Spleen (tissue), 11 donors: ENCODE measurements at regions not wholly inside any gene's neighbourhood (a gene's known extent, or its start where the extent isn't known, plus 50 kb on each side); places are given as distances from the start of the nearest gene placed in this dataset.
"Not testable (repeated sequence)": the region's sequence is repeated elsewhere in the genome, so short reads cannot be mapped to it uniquely, and the experiment has no call there.

Experiments used
- DNase-seq: peaks from one replicate; pipeline ENCODE4 v3.0.0-alpha.2; 2020
- H3K27ac ChIP-seq, 8 donors: fragments of 200-600 bp; sonication (generic) in 7 of 8; 1 replicate in 4 of 8; 2 replicates in 4 of 8; pipeline versions ENCODE4 v1.5.0 to v1.8.0; 2016 to 2021; ENCODE audit warnings: inconsistent platforms in 4 of 8, mild to moderate bottlenecking in 4 of 8, moderate library complexity in 1 of 8
- H3K27me3 ChIP-seq, 7 donors: fragments of 200-600 bp; sonication (generic) in 6 of 7; replicated peaks in 1 of 7; 1 replicate in 4 of 7; 2 replicates in 3 of 7; pipeline versions ENCODE4 v1.5.0 to v1.8.0; 2016 to 2021; ENCODE audit warnings: inconsistent platforms in 3 of 7, mild to moderate bottlenecking in 1 of 7
- H3K36me3 ChIP-seq, 6 donors: fragments of 200-600 bp; sonication (generic) in 5 of 6; 1 replicate in 4 of 6; 2 replicates in 2 of 6; pipeline versions ENCODE4 v1.5.0 to v1.8.0; 2016 to 2021; ENCODE audit warnings: inconsistent platforms in 2 of 6
- H3K4me1 ChIP-seq, 6 donors: fragments of 200-600 bp; sonication (generic) in 5 of 6; 1 replicate in 3 of 6; 2 replicates in 3 of 6; pipeline versions ENCODE4 v1.5.0 to v1.8.0; 2016 to 2021; ENCODE audit warnings: inconsistent platforms in 3 of 6
- H3K4me3 ChIP-seq, 8 donors: fragments of 200-600 bp; sonication (generic) in 7 of 8; 1 replicate in 4 of 8; 2 replicates in 4 of 8; pipeline versions ENCODE4 v1.5.0 to v1.8.0; 2016 to 2021; ENCODE audit warnings: inconsistent platforms in 4 of 8, mild to moderate bottlenecking in 4 of 8, moderate library complexity in 2 of 8
- H3K9me3 ChIP-seq, 8 donors: fragments of 200-600 bp; sonication (generic) in 7 of 8; 1 replicate in 4 of 8; 2 replicates in 4 of 8; pipeline versions ENCODE4 v1.5.0 to v1.8.0; 2016 to 2021; ENCODE audit warnings: inconsistent platforms in 4 of 8
- POLR2A ChIP-seq, 3 donors: fragments of 450-650 bp; IDR thresholded peaks; one replicate each; pipeline ENCODE4 v1.5.1; 2017; ENCODE audit warnings: antibody characterized with exemption in 3 of 3, mild to moderate bottlenecking in 1 of 3
- POLR2AphosphoS5 ChIP-seq, 3 donors: sonication (generic); formaldehyde crosslinking; IDR thresholded peaks; one replicate each; pipeline ENCODE4 v1.5.1; 2017; ENCODE audit warnings: antibody characterized with exemption in 3 of 3
- WGBS, 5 donors: extraction: QIAGEN DNeasy Blood & Tissue Kit in 3 of 5; methylation state at CpG; one replicate each; pipeline versions ENCODE4 v1.1.5 to v1.1.7; 2013 to 2018; 5-methylcytosine and 5-hydroxymethylcytosine counted together
- intact Hi-C: fragments of 100-400 bp; cut with DNase I; formaldehyde crosslinking; loops from one replicate; pipeline ENCODE4 v1.15.0; 2023; ENCODE audit warnings: low total_unique reads
- TF ChIP-seq, protein P1 (sequence below), 11 experiments: fragments of 200-600 bp in 7 of 11; fragments of 450-650 bp in 4 of 11; sonication (generic) in 4 of 11; IDR thresholded peaks in 8 of 11; conservative IDR thresholded peaks in 3 of 11; 1 replicate in 7 of 11; 2 replicates in 4 of 11; pipeline versions ENCODE4 v1.4.0 to v1.8.0; 2016 to 2021; ENCODE audit warnings: antibody characterized with exemption in 11 of 11, inconsistent platforms in 4 of 11, mild to moderate bottlenecking in 1 of 11
- donor health status: healthy with polysubstance abuse.
- donor health status: DM: no; HTN: no; CAD: no; lungs with moderate emphysema.
- donor health status: DM: no; HTN: no; CAD: no.
- donor health status: Bipolar disorder and iron deficiency.
- donor health status: healthy.
- donor health status: DM: no; HTN: no; CAD: no.
- donor health status: DM: yes; HTN: yes; CAD: no.

DNA sequence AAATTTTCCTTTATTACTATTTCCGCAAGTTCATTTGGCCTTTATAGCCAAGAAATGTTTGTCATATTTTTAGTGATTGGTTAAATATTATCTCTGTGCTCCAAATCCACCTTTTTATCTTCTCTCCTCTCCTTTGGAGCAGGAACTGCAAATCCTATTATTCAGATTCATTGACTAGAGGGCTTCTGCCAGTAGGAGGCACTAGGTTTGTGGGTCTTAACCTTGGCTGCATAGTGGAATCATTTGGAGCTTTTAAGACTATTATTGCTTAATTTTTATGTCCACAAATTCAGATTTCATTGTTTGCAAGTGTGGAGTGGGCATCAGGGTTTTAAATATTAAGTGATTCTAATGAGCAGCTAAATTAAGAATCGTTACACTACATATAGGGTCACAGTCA lies 75.3 kb upstream of the SYT10 start:
- H3K4me1 ChIP-seq, result no peaks in the 10 kb centered on the region
- intact Hi-C loops, result no loop called here
- H3K9me3 ChIP-seq, result no peaks in the 10 kb centered on the region
- H3K36me3 ChIP-seq, result no peaks in the 10 kb centered on the region
- DNase-seq, result no peak
- TF ChIP-seq, protein P1, sequence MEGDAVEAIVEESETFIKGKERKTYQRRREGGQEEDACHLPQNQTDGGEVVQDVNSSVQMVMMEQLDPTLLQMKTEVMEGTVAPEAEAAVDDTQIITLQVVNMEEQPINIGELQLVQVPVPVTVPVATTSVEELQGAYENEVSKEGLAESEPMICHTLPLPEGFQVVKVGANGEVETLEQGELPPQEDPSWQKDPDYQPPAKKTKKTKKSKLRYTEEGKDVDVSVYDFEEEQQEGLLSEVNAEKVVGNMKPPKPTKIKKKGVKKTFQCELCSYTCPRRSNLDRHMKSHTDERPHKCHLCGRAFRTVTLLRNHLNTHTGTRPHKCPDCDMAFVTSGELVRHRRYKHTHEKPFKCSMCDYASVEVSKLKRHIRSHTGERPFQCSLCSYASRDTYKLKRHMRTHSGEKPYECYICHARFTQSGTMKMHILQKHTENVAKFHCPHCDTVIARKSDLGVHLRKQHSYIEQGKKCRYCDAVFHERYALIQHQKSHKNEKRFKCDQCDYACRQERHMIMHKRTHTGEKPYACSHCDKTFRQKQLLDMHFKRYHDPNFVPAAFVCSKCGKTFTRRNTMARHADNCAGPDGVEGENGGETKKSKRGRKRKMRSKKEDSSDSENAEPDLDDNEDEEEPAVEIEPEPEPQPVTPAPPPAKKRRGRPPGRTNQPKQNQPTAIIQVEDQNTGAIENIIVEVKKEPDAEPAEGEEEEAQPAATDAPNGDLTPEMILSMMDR (IDR thresholded peaks at IDR 0.05 in 8 of 11, conservative IDR thresholded peaks at IDR 0.05 in 3 of 11), result no peak
- no peak for TF ChIP-seq POLR2A (IDR thresholded peaks at IDR 0.05)
- TF ChIP-seq POLR2AphosphoS5 (IDR thresholded peaks at IDR 0.05), result no peak
- 90 to 97% (median 93%) methylated on average over 2 of the region's 2 CpGs for WGBS, 5 donors
- H3K4me3 ChIP-seq, result no peak overlapping the region
- H3K27ac ChIP-seq, result no peak overlapping the region
- H3K27me3 ChIP-seq, result no peaks in the 10 kb centered on the region

DNA sequence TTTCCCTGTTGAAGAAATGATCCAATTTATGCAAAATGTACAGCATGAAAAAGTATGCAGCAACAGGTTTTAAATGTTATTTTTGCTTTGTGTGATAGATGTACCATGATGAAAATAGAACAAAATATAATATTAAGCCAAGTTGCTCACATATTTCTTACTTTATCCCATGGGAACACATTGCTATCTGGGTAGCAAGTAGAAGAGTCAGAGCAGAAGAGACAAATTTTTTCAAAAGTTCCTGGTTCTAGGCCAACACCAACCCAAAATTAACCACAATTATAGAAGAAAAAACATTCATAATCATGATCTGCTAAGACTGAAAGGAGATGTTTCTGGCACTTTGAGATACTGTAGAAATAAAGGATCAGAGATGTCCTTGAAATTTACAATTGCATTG lies 79.9 kb upstream of the SYT10 start:
- intact Hi-C loops, result no loop called here
- no peak overlapping the region for H3K4me3 ChIP-seq
- H3K36me3 ChIP-seq, result no peaks in the 10 kb centered on the region
- peaks cover 0 to 9% (median 0%) of the 10 kb centered on the region in 8 donors for H3K9me3 ChIP-seq
- H3K4me1 ChIP-seq, result no peaks in the 10 kb centered on the region
- no peak for DNase-seq
- no peak for TF ChIP-seq POLR2AphosphoS5 (IDR thresholded peaks at IDR 0.05)
- no peak for TF ChIP-seq POLR2A (IDR thresholded peaks at IDR 0.05)
- TF ChIP-seq, protein P1 (IDR thresholded peaks at IDR 0.05 in 8 of 11, conservative IDR thresholded peaks at IDR 0.05 in 3 of 11), result no peak
- no peaks in the 10 kb centered on the region for H3K27me3 ChIP-seq
- no peak overlapping the region for H3K27ac ChIP-seq

DNA sequence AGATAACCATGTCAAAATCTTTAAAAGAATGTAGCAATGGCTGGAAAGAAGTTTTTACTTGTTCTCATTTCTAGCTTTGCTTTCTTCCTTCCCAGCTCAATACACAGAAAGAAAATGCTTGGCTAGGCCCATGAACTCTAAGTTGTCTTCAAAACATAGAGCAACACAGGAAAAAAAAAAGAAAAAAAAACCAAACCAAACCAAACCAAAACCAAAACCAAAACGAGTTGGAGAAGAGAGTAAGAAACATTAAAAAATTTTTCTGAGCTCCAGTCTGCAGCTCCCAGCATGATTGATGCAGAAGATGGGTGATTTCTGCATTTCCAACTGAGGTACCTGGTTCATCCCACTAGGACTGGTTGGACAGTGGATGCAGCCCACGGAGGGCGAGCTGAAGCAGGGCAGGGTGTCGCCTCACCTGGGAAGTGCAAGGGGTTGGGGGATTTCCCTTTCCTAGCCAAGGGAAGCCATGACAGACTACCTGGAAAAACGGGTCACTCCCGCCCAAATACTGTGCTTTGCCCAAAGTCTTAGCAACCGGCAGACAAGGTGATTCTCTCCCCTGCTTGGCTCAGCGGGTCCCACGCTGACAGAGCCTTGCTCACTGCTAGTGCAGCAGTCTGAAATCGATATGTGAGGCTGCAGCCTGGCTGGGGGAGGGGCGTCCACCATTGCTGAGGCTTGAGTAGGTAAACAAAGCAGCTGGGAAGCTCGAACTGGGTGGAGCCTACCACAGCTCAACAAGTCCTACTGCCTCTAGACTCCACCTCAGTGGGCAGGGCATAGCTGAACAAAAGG lies 81.1 kb upstream of the SYT10 start:
- H3K36me3 ChIP-seq, DNase-seq, H3K4me3 ChIP-seq, H3K27ac ChIP-seq, H3K27me3 ChIP-seq, H3K4me1 ChIP-seq, intact Hi-C loops: not testable (repeated sequence)
- 69 to 82% (median 71%) methylated on average over 6 to 12 of the region's 12 CpGs for WGBS, 5 donors
- H3K9me3 ChIP-seq, result peaks cover 0 to 18% (median 8%) of the 10 kb centered on the region in 8 donors

DNA sequence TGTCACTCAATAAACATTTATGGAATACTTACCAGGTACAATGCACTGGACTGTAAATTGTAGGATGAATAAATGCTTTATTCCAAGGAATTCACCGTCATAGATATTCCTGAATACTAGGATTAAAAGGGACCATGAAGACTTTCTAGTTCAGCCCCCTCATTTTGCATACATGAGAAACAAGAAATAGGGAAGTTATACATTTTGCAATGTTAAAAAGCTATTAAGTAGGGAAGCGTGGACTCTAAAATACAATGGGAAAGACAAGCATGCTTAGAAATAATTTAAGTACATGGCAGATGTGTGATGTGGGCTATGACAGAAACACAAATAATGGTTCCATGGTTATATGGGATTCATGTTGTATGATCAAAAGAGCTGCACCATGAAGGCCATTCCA lies 89.4 kb upstream of the SYT10 start:
- 69 to 75% (median 73%) methylated on average over 2 of the region's 2 CpGs for WGBS, 5 donors
- Histone ChIP-seq H3K36me3 (no peaks in the 10 kb centered on the region), H3K9me3 (peaks cover 0 to 12% (median 10%) of the 10 kb centered on the region in 8 donors), H3K27me3 (no peaks in the 10 kb centered on the region), H3K4me1 (no peaks in the 10 kb centered on the region), H3K27ac (peak overlapping the region in 1 of 8 donors; percentile 41), H3K4me3 (no peak overlapping the region)
- intact Hi-C loops, result no loop called here
- no peak for DNase-seq
- TF ChIP-seq POLR2A (IDR thresholded peaks at IDR 0.05) (no peak), POLR2AphosphoS5 (IDR thresholded peaks at IDR 0.05) (no peak)
- TF ChIP-seq, protein P1 (IDR thresholded peaks at IDR 0.05 in 8 of 11, conservative IDR thresholded peaks at IDR 0.05 in 3 of 11), result no peak
